Right lobe of liver (tissue), 6 donors: ENCODE measurements at regions not wholly inside any gene's neighbourhood (a gene's known extent, or its start where the extent isn't known, plus 50 kb on each side); places are given as distances from the start of the nearest gene placed in this dataset.

Source experiments
- ATAC-seq, 4 donors: fragments of 200-7000 bp; cut with Tn5 transposase; one replicate each; pipeline ENCODE4 v1.9.1; 2020; ENCODE audit warnings: mild to moderate bottlenecking in 4 of 4, moderate library complexity in 4 of 4
- DNase-seq, 3 donors: peaks; one replicate each; pipeline ENCODE4 v3.0.0-alpha.2; 2020
- H3K27ac ChIP-seq, 3 donors: fragments of 200-600 bp; one replicate each; pipeline ENCODE4 v1.8.0; 2022
- H3K27me3 ChIP-seq, 2 donors: fragments of 200-600 bp; one replicate each; pipeline ENCODE4 v1.8.0; 2022
- H3K36me3 ChIP-seq, 4 donors: fragments of 200-600 bp; sonication (generic) in 1 of 4; one replicate each; pipeline versions ENCODE4 v1.5.1 to v1.8.0; 2017 to 2022; ENCODE audit warnings: control low read depth in 1 of 4
- H3K4me1 ChIP-seq, 4 donors: fragments of 200-600 bp; sonication (generic) in 1 of 4; one replicate each; pipeline versions ENCODE4 v1.5.1 to v1.8.0; 2017 to 2022; ENCODE audit warnings: control low read depth in 1 of 4
- H3K4me3 ChIP-seq, 3 donors: fragments of 200-600 bp; one replicate each; pipeline ENCODE4 v1.8.0; 2022
- H3K9me3 ChIP-seq, 4 donors: fragments of 200-600 bp; sonication (generic) in 1 of 4; one replicate each; pipeline versions ENCODE4 v1.5.1 to v1.8.0; 2017 to 2022; ENCODE audit warnings: control low read depth in 1 of 4
- CTCF ChIP-seq, 4 donors: fragments of 200-600 bp in 3 of 4; fragments of 450-650 bp in 1 of 4; IDR thresholded peaks; one replicate each; pipeline versions ENCODE4 v1.5.1 to v1.8.0; 2016 to 2022; ENCODE audit warnings: antibody characterized with exemption in 4 of 4, mild to moderate bottlenecking in 2 of 4
- POLR2A ChIP-seq: fragments of 450-650 bp; IDR thresholded peaks from one replicate; pipeline ENCODE4 v1.6.1; 2017; ENCODE audit warnings: antibody characterized with exemption, mild to moderate bottlenecking
- WGBS: methylation state at CpG from one replicate; pipeline ENCODE4 v1.1.6; 2018; ENCODE audit warnings: low coverage, low lambda C conversion rate; ENCODE audit not compliant: insufficient coverage; ENCODE audit errors: missing lambda C conversion rate; 5-methylcytosine and 5-hydroxymethylcytosine counted together
- intact Hi-C, 2 donors: fragments of 100-400 bp; cut with DNase I; formaldehyde crosslinking; loops; one replicate each; pipeline versions ENCODE4 v1.11.2 to v1.14.1; 2022
- donor health status: DM: no; HTN: yes; CAD: no.
- donor health status: DM: no; HTN: no; CAD: no.
- donor health status: DM: no; HTN: no; CAD: no.
- donor health status: DM: no; HTN: yes; CAD: no.
- donor health status: DM: no; HTN: yes; CAD: no.

GRCh38 chr4:79030973-79031372 is 91.7 kb upstream of the PAQR3 start:
- Histone ChIP-seq H3K36me3 (no peaks in the 10 kb centered on the region), H3K27me3 (no peaks in the 10 kb centered on the region), H3K4me1 (no peaks in the 10 kb centered on the region), H3K9me3 (no peaks in the 10 kb centered on the region), H3K27ac (no peak overlapping the region), H3K4me3 (no peak overlapping the region)
- no peak for DNase-seq
- 44% methylated on average over 1 of the region's 1 CpG for WGBS
- intact Hi-C loops: no loop called here
- TF ChIP-seq CTCF (IDR thresholded peaks at IDR 0.05) (no peak), POLR2A (no peak)
- ATAC-seq: no peak

GRCh38 chr4:79027656-79028055 is 88.4 kb upstream of the PAQR3 start:
- Histone ChIP-seq H3K27me3 (no peaks in the 10 kb centered on the region), H3K36me3 (no peaks in the 10 kb centered on the region), H3K4me1 (no peaks in the 10 kb centered on the region), H3K27ac (no peak overlapping the region), H3K9me3 (no peaks in the 10 kb centered on the region), H3K4me3 (no peak overlapping the region)
- intact Hi-C loops: no loop called here
- WGBS: 53% methylated on average over 2 of the region's 4 CpGs
- no peak for ATAC-seq
- DNase-seq: no peak
- TF ChIP-seq POLR2A (no peak), CTCF (IDR thresholded peaks at IDR 0.05) (no peak)

- intact Hi-C loops: no loop called here
- no peaks in the 10 kb centered on the region for H3K9me3 ChIP-seq
- H3K27me3 ChIP-seq: no peaks in the 10 kb centered on the region
- no peak for TF ChIP-seq POLR2A
- no peak for TF ChIP-seq CTCF (IDR thresholded peaks at IDR 0.05)
- H3K4me3 ChIP-seq: no peak overlapping the region
- ATAC-seq: no peak
- WGBS: 8% methylated on average over 2 of the region's 2 CpGs
- H3K4me1 ChIP-seq: no peaks in the 10 kb centered on the region
- DNase-seq: no peak
- H3K27ac ChIP-seq: no peak overlapping the region
- no peaks in the 10 kb centered on the region for H3K36me3 ChIP-seq
Measured at GRCh38 chr4:79025170-79025569, 85.9 kb upstream of the PAQR3 start.

GRCh38 chr4:79023799-79024770 is 84.8 kb upstream of the PAQR3 start:
- Histone ChIP-seq H3K36me3 (no peaks in the 10 kb centered on the region), H3K4me1 (no peaks in the 10 kb centered on the region), H3K9me3 (no peaks in the 10 kb centered on the region), H3K27me3 (no peaks in the 10 kb centered on the region), H3K4me3 (no peak overlapping the region), H3K27ac (no peak overlapping the region)
- 70% methylated on average over 8 of the region's 8 CpGs for WGBS
- no peak for TF ChIP-seq CTCF (IDR thresholded peaks at IDR 0.05)
- TF ChIP-seq POLR2A: no peak
- ATAC-seq: no peak
- intact Hi-C loops: no loop called here
- no peak for DNase-seq
